ENCODE measurements at regions not wholly inside any gene's neighbourhood (a gene's known extent, or its start where the extent isn't known, plus 50 kb on each side); places are given as distances from the start of the nearest gene placed in this dataset.

DNA sequence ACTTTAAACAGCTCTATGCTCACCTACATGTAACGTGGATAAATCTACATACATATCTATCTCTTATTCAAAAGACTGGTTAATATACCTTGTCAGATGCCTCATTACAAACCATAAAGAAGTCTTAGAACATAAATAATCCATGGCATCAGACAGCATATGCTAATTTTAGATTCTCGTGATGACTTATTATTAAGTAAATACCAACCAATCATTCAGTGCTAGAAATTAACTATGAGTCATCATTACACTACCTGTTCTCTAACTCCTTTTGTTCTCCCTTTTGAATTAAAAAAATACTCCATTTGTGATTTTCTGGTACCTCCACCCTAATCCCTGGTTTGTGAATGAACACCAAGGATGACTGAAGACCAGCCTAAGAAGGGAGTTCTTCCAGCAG, 754.3 kb upstream of the ARGLU1 start:
- no peak for TF ChIP-seq CBFB (CRISPR knock-in tag; IDR thresholded peaks at IDR 0.05; ENCODE audit: low read depth)
- no peak for TF ChIP-seq NR1H2 (CRISPR knock-in tag; IDR thresholded peaks at IDR 0.05)
- no peak for TF ChIP-seq TCF7 (CRISPR knock-in tag; IDR thresholded peaks at IDR 0.05; ENCODE audit: low read depth)
- TF ChIP-seq GRHL2 (CRISPR knock-in tag; IDR thresholded peaks at IDR 0.05; ENCODE audit: insufficient replicate concordance, severe bottlenecking), result no peak
- TF ChIP-seq, protein P1, sequence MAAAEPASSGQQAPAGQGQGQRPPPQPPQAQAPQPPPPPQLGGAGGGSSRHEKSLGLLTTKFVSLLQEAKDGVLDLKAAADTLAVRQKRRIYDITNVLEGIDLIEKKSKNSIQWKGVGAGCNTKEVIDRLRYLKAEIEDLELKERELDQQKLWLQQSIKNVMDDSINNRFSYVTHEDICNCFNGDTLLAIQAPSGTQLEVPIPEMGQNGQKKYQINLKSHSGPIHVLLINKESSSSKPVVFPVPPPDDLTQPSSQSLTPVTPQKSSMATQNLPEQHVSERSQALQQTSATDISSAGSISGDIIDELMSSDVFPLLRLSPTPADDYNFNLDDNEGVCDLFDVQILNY (CRISPR knock-in tag; IDR thresholded peaks at IDR 0.05), result no peak
- TF ChIP-seq, protein P2, sequence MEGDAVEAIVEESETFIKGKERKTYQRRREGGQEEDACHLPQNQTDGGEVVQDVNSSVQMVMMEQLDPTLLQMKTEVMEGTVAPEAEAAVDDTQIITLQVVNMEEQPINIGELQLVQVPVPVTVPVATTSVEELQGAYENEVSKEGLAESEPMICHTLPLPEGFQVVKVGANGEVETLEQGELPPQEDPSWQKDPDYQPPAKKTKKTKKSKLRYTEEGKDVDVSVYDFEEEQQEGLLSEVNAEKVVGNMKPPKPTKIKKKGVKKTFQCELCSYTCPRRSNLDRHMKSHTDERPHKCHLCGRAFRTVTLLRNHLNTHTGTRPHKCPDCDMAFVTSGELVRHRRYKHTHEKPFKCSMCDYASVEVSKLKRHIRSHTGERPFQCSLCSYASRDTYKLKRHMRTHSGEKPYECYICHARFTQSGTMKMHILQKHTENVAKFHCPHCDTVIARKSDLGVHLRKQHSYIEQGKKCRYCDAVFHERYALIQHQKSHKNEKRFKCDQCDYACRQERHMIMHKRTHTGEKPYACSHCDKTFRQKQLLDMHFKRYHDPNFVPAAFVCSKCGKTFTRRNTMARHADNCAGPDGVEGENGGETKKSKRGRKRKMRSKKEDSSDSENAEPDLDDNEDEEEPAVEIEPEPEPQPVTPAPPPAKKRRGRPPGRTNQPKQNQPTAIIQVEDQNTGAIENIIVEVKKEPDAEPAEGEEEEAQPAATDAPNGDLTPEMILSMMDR (IDR thresholded peaks at IDR 0.05), result no peak
- no peak for TF ChIP-seq JAZF1 (CRISPR knock-in tag; IDR thresholded peaks at IDR 0.05)
- TF ChIP-seq MXD4 (CRISPR knock-in tag; IDR thresholded peaks at IDR 0.05; ENCODE audit: borderline replicate concordance), result no peak
- TF ChIP-seq IRF2 (CRISPR knock-in tag; IDR thresholded peaks at IDR 0.05; ENCODE audit: borderline replicate concordance, low read depth), result no peak
- TF ChIP-seq JUN (CRISPR knock-in tag; IDR thresholded peaks at IDR 0.05), result no peak
